ENCODE measurements at regions not wholly inside any gene's neighbourhood (a gene's known extent, or its start where the extent isn't known, plus 50 kb on each side); places are given as distances from the start of the nearest gene placed in this dataset.

- Histone ChIP-seq H3K27ac (no peak overlapping the region), H3K4me3 (no peak overlapping the region), H3K27me3 (no peaks in the 10 kb centered on the region), H3K36me3 (no peaks in the 10 kb centered on the region), H3K9me3 (peaks cover 0 to 14% (median 4%) of the 10 kb centered on the region in 12 donors), H3K4me1 (no peaks in the 10 kb centered on the region)
- TF ChIP-seq CTCF (IDR thresholded peaks at IDR 0.05) (no peak), POLR2A (IDR thresholded peaks at IDR 0.05) (no peak)
- intact Hi-C loops (cut with DNase I) = no loop called here
- DNase-seq = no peak
- no peak for ATAC-seq
These were observed 107.3 kb upstream of the SYNDIG1 start for GRCh38 chr20:24362080-24362479.

GRCh38 chr20:24361541-24361940 lies 107.9 kb upstream of the SYNDIG1 start:
- 84 to 92% (median 87%) methylated on average over 2 of the region's 2 CpGs for WGBS, 4 donors
- intact Hi-C loops (cut with DNase I) = no loop called here
- no peaks in the 10 kb centered on the region for H3K4me1 ChIP-seq
- no peak overlapping the region for H3K27ac ChIP-seq
- DNase-seq (no peak), ATAC-seq (no peak)
- peaks cover 0 to 14% (median 4%) of the 10 kb centered on the region in 12 donors for H3K9me3 ChIP-seq
- H3K4me3 ChIP-seq = no peak overlapping the region
- no peaks in the 10 kb centered on the region for H3K36me3 ChIP-seq
- TF ChIP-seq CTCF (IDR thresholded peaks at IDR 0.05) (no peak), POLR2A (IDR thresholded peaks at IDR 0.05) (no peak)
- H3K27me3 ChIP-seq = no peaks in the 10 kb centered on the region

GRCh38 chr20:24360531-24360930 lies 108.9 kb upstream of the SYNDIG1 start:
- H3K4me1 ChIP-seq = no peaks in the 10 kb centered on the region
- no peaks in the 10 kb centered on the region for H3K27me3 ChIP-seq
- DNase-seq (no peak), ATAC-seq (no peak)
- H3K27ac ChIP-seq = no peak overlapping the region
- H3K4me3 ChIP-seq = no peak overlapping the region
- no peaks in the 10 kb centered on the region for H3K36me3 ChIP-seq
- intact Hi-C loops (cut with DNase I) = no loop called here
- TF ChIP-seq CTCF (IDR thresholded peaks at IDR 0.05) (no peak), POLR2A (IDR thresholded peaks at IDR 0.05) (no peak)
- WGBS, 4 donors = 96 to 98% (median 98%) methylated on average over 3 of the region's 3 CpGs
- peaks cover 0 to 14% (median 4%) of the 10 kb centered on the region in 12 donors for H3K9me3 ChIP-seq

GRCh38 chr20:24359321-24360027 lies 110.0 kb upstream of the SYNDIG1 start:
- no peak overlapping the region for H3K4me3 ChIP-seq
- intact Hi-C loops (cut with DNase I) = no loop called here
- no peak for TF ChIP-seq POLR2A (IDR thresholded peaks at IDR 0.05)
- no peak for TF ChIP-seq CTCF (IDR thresholded peaks at IDR 0.05)
- no peak overlapping the region for H3K27ac ChIP-seq
- peak in 3 of 4 donors; percentile 30 to 38 (median 38) for ATAC-seq
- H3K36me3 ChIP-seq = no peaks in the 10 kb centered on the region
- no peaks in the 10 kb centered on the region for H3K4me1 ChIP-seq
- WGBS, 4 donors = 54 to 64% (median 60%) methylated on average over 8 of the region's 8 CpGs
- H3K27me3 ChIP-seq = no peaks in the 10 kb centered on the region
- peaks cover 0 to 14% (median 4%) of the 10 kb centered on the region in 12 donors for H3K9me3 ChIP-seq
- no peak for DNase-seq

Measured in heart left ventricle (tissue), 16 donors.